ENCODE measurements at regions not wholly inside any gene's neighbourhood (a gene's known extent, or its start where the extent isn't known, plus 50 kb on each side); places are given as distances from the start of the nearest gene placed in this dataset.

- H3K36me3 Mint-ChIP-seq = no peaks in the 10 kb centered on the region
- H3K27ac Mint-ChIP-seq = no peak overlapping the region
- no peaks in the 10 kb centered on the region for H3K27me3 Mint-ChIP-seq
- H3K9me3 Mint-ChIP-seq (ENCODE audit: low read depth) = peaks cover 2% of the 10 kb centered on the region
- H3K4me3 Mint-ChIP-seq = no peak overlapping the region
- no peaks in the 10 kb centered on the region for H3K4me1 Mint-ChIP-seq (ENCODE audit: low read depth)
Measured at GRCh38 chr4:28677808-28678207, 1817.2 kb downstream of the STIM2 start.

- Mint-ChIP-seq H3K9me3 (ENCODE audit: low read depth) (peaks cover 3% of the 10 kb centered on the region), H3K27me3 (no peaks in the 10 kb centered on the region), H3K27ac (no peak overlapping the region), H3K4me1 (ENCODE audit: low read depth) (no peaks in the 10 kb centered on the region), H3K36me3 (no peaks in the 10 kb centered on the region), H3K4me3 (no peak overlapping the region)
Measured at GRCh38 chr4:28682847-28683246, 1822.2 kb downstream of the STIM2 start.

GRCh38 chr4:28686618-28687017 is 1826.0 kb downstream of the STIM2 start:
- Mint-ChIP-seq H3K4me3 (no peak overlapping the region), H3K9me3 (ENCODE audit: low read depth) (peaks cover 6% of the 10 kb centered on the region), H3K4me1 (ENCODE audit: low read depth) (no peaks in the 10 kb centered on the region), H3K27ac (no peak overlapping the region), H3K27me3 (no peaks in the 10 kb centered on the region), H3K36me3 (no peaks in the 10 kb centered on the region)

GRCh38 chr4:28690890-28691289 is 1830.2 kb downstream of the STIM2 start:
- Mint-ChIP-seq H3K36me3 (no peaks in the 10 kb centered on the region), H3K4me1 (ENCODE audit: low read depth) (no peaks in the 10 kb centered on the region), H3K27ac (no peak overlapping the region), H3K4me3 (no peak overlapping the region), H3K9me3 (ENCODE audit: low read depth) (peaks cover 9% of the 10 kb centered on the region), H3K27me3 (no peaks in the 10 kb centered on the region)

GRCh38 chr4:28702571-28702970 is 1841.9 kb downstream of the STIM2 start:
- no peaks in the 10 kb centered on the region for H3K27me3 Mint-ChIP-seq
- no peaks in the 10 kb centered on the region for H3K4me1 Mint-ChIP-seq (ENCODE audit: low read depth)
- no peak overlapping the region for H3K27ac Mint-ChIP-seq
- no peaks in the 10 kb centered on the region for H3K36me3 Mint-ChIP-seq
- H3K9me3 Mint-ChIP-seq (ENCODE audit: low read depth) = no peaks in the 10 kb centered on the region
- no peak overlapping the region for H3K4me3 Mint-ChIP-seq

GRCh38 chr4:28709891-28710290 is 1849.2 kb downstream of the STIM2 start:
- Mint-ChIP-seq H3K27me3 (no peaks in the 10 kb centered on the region), H3K4me1 (ENCODE audit: low read depth) (no peaks in the 10 kb centered on the region), H3K4me3 (no peak overlapping the region), H3K27ac (no peak overlapping the region), H3K36me3 (no peaks in the 10 kb centered on the region), H3K9me3 (ENCODE audit: low read depth) (peaks cover 5% of the 10 kb centered on the region)

- Mint-ChIP-seq H3K4me3 (no peak overlapping the region), H3K36me3 (no peaks in the 10 kb centered on the region), H3K4me1 (ENCODE audit: low read depth) (no peaks in the 10 kb centered on the region), H3K27ac (no peak overlapping the region), H3K27me3 (no peaks in the 10 kb centered on the region), H3K9me3 (ENCODE audit: low read depth) (peaks cover 8% of the 10 kb centered on the region)
Measured at GRCh38 chr4:28723371-28723770, 1862.7 kb downstream of the STIM2 start.

GRCh38 chr4:28724239-28724638 is 1863.6 kb downstream of the STIM2 start:
- Mint-ChIP-seq H3K36me3 (no peaks in the 10 kb centered on the region), H3K9me3 (ENCODE audit: low read depth) (peaks cover 4% of the 10 kb centered on the region), H3K4me3 (no peak overlapping the region), H3K27ac (no peak overlapping the region), H3K27me3 (no peaks in the 10 kb centered on the region), H3K4me1 (ENCODE audit: low read depth) (no peaks in the 10 kb centered on the region)

GRCh38 chr4:28730304-28730703 is 1869.7 kb downstream of the STIM2 start:
- H3K27me3 Mint-ChIP-seq = no peaks in the 10 kb centered on the region
- no peaks in the 10 kb centered on the region for H3K36me3 Mint-ChIP-seq
- H3K4me3 Mint-ChIP-seq = no peak overlapping the region
- no peak overlapping the region for H3K27ac Mint-ChIP-seq
- H3K4me1 Mint-ChIP-seq (ENCODE audit: low read depth) = no peaks in the 10 kb centered on the region
- peaks cover 4% of the 10 kb centered on the region for H3K9me3 Mint-ChIP-seq (ENCODE audit: low read depth)

GRCh38 chr4:28744066-28744465 is 1883.4 kb downstream of the STIM2 start:
- Mint-ChIP-seq H3K27me3 (no peaks in the 10 kb centered on the region), H3K4me1 (ENCODE audit: low read depth) (no peaks in the 10 kb centered on the region), H3K27ac (no peak overlapping the region), H3K4me3 (no peak overlapping the region), H3K9me3 (ENCODE audit: low read depth) (peaks cover 10% of the 10 kb centered on the region), H3K36me3 (no peaks in the 10 kb centered on the region)

GRCh38 chr4:28754376-28754775 is 1893.7 kb downstream of the STIM2 start:
- H3K4me3 Mint-ChIP-seq = no peak overlapping the region
- H3K9me3 Mint-ChIP-seq (ENCODE audit: low read depth) = peaks cover 4% of the 10 kb centered on the region
- no peaks in the 10 kb centered on the region for H3K27me3 Mint-ChIP-seq
- no peak overlapping the region for H3K27ac Mint-ChIP-seq
- H3K4me1 Mint-ChIP-seq (ENCODE audit: low read depth) = no peaks in the 10 kb centered on the region
- no peaks in the 10 kb centered on the region for H3K36me3 Mint-ChIP-seq

- H3K4me3 Mint-ChIP-seq = no peak overlapping the region
- no peaks in the 10 kb centered on the region for H3K36me3 Mint-ChIP-seq
- H3K9me3 Mint-ChIP-seq (ENCODE audit: low read depth) = peaks cover 8% of the 10 kb centered on the region
- H3K4me1 Mint-ChIP-seq (ENCODE audit: low read depth) = no peaks in the 10 kb centered on the region
- H3K27me3 Mint-ChIP-seq = no peaks in the 10 kb centered on the region
- no peak overlapping the region for H3K27ac Mint-ChIP-seq
Measured at GRCh38 chr4:28755081-28755480, 1894.4 kb downstream of the STIM2 start.

- no peak overlapping the region for H3K27ac Mint-ChIP-seq
- H3K27me3 Mint-ChIP-seq = no peaks in the 10 kb centered on the region
- H3K4me3 Mint-ChIP-seq = no peak overlapping the region
- no peaks in the 10 kb centered on the region for H3K36me3 Mint-ChIP-seq
- no peaks in the 10 kb centered on the region for H3K4me1 Mint-ChIP-seq (ENCODE audit: low read depth)
- H3K9me3 Mint-ChIP-seq (ENCODE audit: low read depth) = peaks cover 14% of the 10 kb centered on the region
Measured at GRCh38 chr4:28759064-28759463, 1898.4 kb downstream of the STIM2 start.

GRCh38 chr4:28760003-28760402 is 1899.4 kb downstream of the STIM2 start:
- Mint-ChIP-seq H3K4me3 (no peak overlapping the region), H3K27me3 (no peaks in the 10 kb centered on the region), H3K4me1 (ENCODE audit: low read depth) (no peaks in the 10 kb centered on the region), H3K9me3 (ENCODE audit: low read depth) (peaks cover 14% of the 10 kb centered on the region), H3K36me3 (no peaks in the 10 kb centered on the region), H3K27ac (no peak overlapping the region)

GRCh38 chr4:28772066-28772465 is 1911.4 kb downstream of the STIM2 start:
- Mint-ChIP-seq H3K4me3 (no peak overlapping the region), H3K27me3 (no peaks in the 10 kb centered on the region), H3K9me3 (ENCODE audit: low read depth) (peaks cover 5% of the 10 kb centered on the region), H3K27ac (no peak overlapping the region), H3K4me1 (ENCODE audit: low read depth) (no peaks in the 10 kb centered on the region), H3K36me3 (no peaks in the 10 kb centered on the region)

- Mint-ChIP-seq H3K9me3 (ENCODE audit: low read depth) (no peaks in the 10 kb centered on the region), H3K4me1 (ENCODE audit: low read depth) (no peaks in the 10 kb centered on the region), H3K4me3 (no peak overlapping the region), H3K36me3 (no peaks in the 10 kb centered on the region), H3K27ac (no peak overlapping the region), H3K27me3 (no peaks in the 10 kb centered on the region)
Measured at GRCh38 chr4:28772788-28773187, 1912.1 kb downstream of the STIM2 start.

- Mint-ChIP-seq H3K27ac (no peak overlapping the region), H3K4me1 (ENCODE audit: low read depth) (no peaks in the 10 kb centered on the region), H3K36me3 (no peaks in the 10 kb centered on the region), H3K9me3 (ENCODE audit: low read depth) (no peaks in the 10 kb centered on the region), H3K4me3 (no peak overlapping the region), H3K27me3 (no peaks in the 10 kb centered on the region)
Measured at GRCh38 chr4:28774344-28774743, 1913.7 kb downstream of the STIM2 start.
